Erythroblast (primary cell): ENCODE measurements at regions not wholly inside any gene's neighbourhood (a gene's known extent, or its start where the extent isn't known, plus 50 kb on each side); places are given as distances from the start of the nearest gene placed in this dataset.

Experiments
- GATA1 ChIP-seq: IDR thresholded peaks from 2 replicates; pipeline ENCODE4 v1.6.1; 2011; ENCODE audit warnings: low read depth, mild to moderate bottlenecking, control low read depth, low read length, moderate library complexity
- POLR2A ChIP-seq: IDR thresholded peaks from 2 replicates; pipeline ENCODE4 v1.6.1; 2011; ENCODE audit warnings: mild to moderate bottlenecking, low read length

DNA sequence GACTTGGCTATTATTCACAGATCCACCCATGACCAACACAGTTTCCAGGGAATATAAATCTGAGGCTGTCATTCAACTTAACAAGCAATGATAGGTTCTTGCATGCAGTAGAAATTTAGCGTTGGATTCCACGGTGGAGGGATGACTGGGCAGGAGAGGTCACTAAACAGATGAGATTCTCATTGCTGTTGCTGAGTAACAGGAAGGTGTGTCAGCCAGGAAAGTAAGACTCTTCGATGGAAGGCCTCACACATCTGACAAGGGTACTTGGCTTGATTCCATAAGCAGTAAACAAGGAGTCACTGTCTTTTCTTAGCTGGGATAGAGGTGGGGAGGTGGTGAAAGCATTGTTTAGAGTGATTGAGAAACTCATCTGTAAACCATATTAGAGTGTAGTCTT is 1152.0 kb downstream of the SORCS3 start:
- no peak for TF ChIP-seq POLR2A
- no peak for TF ChIP-seq GATA1
